K562 (cell line): ENCODE measurements at regions not wholly inside any gene's neighbourhood (a gene's known extent, or its start where the extent isn't known, plus 50 kb on each side); places are given as distances from the start of the nearest gene placed in this dataset.

Experiments
- ATAC-seq: fragments of 200-7000 bp; cut with Tn5 transposase; 3 replicates; pipeline ENCODE4 v1.9.1; 2020; ENCODE audit warnings: moderate library complexity
- BruUV-seq: library from RNA; stranded (reverse); fragments of 400-500 nt; replicated peaks from 2 replicates; lab custom pipeline; 2021; lab: Mats Ljungman, UMichigan
- CTCF ChIA-PET: fragments of 300-600 bp; formaldehyde crosslinking; extraction: SDS; loops from one replicate; lab custom pipeline; 2021; ENCODE audit warnings: low intra/inter-chr PET ratio; lab: Yijun Ruan, JAX
- POLR2A ChIA-PET: fragments of 300-600, 350-650 bp; sonication (Branson Sonifier 250); formaldehyde crosslinking; extraction: SDS; loops from one replicate; lab custom pipeline; 2021; ENCODE audit warnings: antibody characterized with exemption, inconsistent platforms; lab: Yijun Ruan, JAX
- DNase-seq, 4 experiments: peaks; one replicate each; pipeline versions ENCODE4 v3.0.0 to v3.0.0-alpha.2; 2011 to 2018; ENCODE audit warnings: low spot score in 3 of 4, mixed read lengths in 3 of 4; ENCODE audit errors: extremely low read depth in 1 of 4
- FAIRE-seq: peaks from 2 replicates; lab custom pipeline; 2011; peaks lifted over from hg19 to GRCh38; lab: Jason Lieb, UNC
- H2AFZ ChIP-seq: 2 replicates; pipeline ENCODE4 v1.6.0; 2011; ENCODE audit warnings: low read depth, low read length, control low read depth, inconsistent platforms
- H3K27ac ChIP-seq: fragments of 200-600 bp; 3 replicates; pipeline ENCODE4 v1.8.0; 2011; ENCODE audit warnings: low read depth, mild to moderate bottlenecking, control low read depth, inconsistent platforms, low read length, moderate library complexity, mixed read lengths; ENCODE audit errors: extremely low read depth
- H3K27me3 ChIP-seq, 2 experiments: fragments of 300-600 bp in 1 of 2; 2 replicates in 1 of 2; 3 replicates in 1 of 2; pipeline versions ENCODE4 v1.6.0 to v1.8.0; 2011; ENCODE audit warnings: inconsistent platforms in 2 of 2, low read length in 2 of 2, mild to moderate bottlenecking in 1 of 2, mixed read lengths in 1 of 2, moderate library complexity in 1 of 2; ENCODE audit not compliant: control insufficient read depth in 2 of 2, insufficient read depth in 2 of 2
- H3K36me3 ChIP-seq: fragments of 300-600 bp; 3 replicates; pipeline ENCODE4 v1.8.0; 2011; ENCODE audit warnings: mild to moderate bottlenecking, low read length, inconsistent platforms; ENCODE audit not compliant: control insufficient read depth, insufficient read depth
- H3K4me1 ChIP-seq, 2 experiments: fragments of 200-600 bp in 1 of 2; replicated peaks in 1 of 2; 2 replicates in 1 of 2; 3 replicates in 1 of 2; pipeline versions ENCODE4 v1.5.1 to v1.8.0; 2011; ENCODE audit warnings: inconsistent platforms in 2 of 2, low read length in 2 of 2, mild to moderate bottlenecking in 1 of 2, mixed read lengths in 1 of 2, moderate library complexity in 1 of 2; ENCODE audit not compliant: control insufficient read depth in 2 of 2, insufficient read depth in 2 of 2
- H3K4me2 ChIP-seq: 2 replicates; pipeline ENCODE4 v1.6.1; 2011; ENCODE audit warnings: low read length, control low read depth, inconsistent platforms, mixed read lengths; ENCODE audit not compliant: insufficient read depth
- H3K4me3 ChIP-seq: fragments of 200-600 bp; sonication (generic), shearing (Covaris generic); 2 replicates; pipeline ENCODE4 v1.5.1; 2016; ENCODE audit warnings: control low read depth, inconsistent platforms
- H3K79me2 ChIP-seq: fragments of 200-600 bp; 3 replicates; pipeline ENCODE4 v1.8.0; 2011; ENCODE audit warnings: low read length, inconsistent platforms; ENCODE audit not compliant: control insufficient read depth, insufficient read depth
- H3K9ac ChIP-seq, 2 experiments: 2 replicates each; pipeline versions ENCODE4 v1.6.0 to v1.6.1; 2011; ENCODE audit warnings: low read depth in 2 of 2, low read length in 2 of 2, control low read depth in 1 of 2, inconsistent platforms in 1 of 2, mild to moderate bottlenecking in 1 of 2, mixed read lengths in 1 of 2; ENCODE audit not compliant: insufficient read depth in 1 of 2
- H3K9me1 ChIP-seq: one replicate; pipeline ENCODE4 v1.6.0; 2011; ENCODE audit warnings: inconsistent platforms, mild to moderate bottlenecking, low read length, moderate library complexity; ENCODE audit not compliant: control insufficient read depth, insufficient read depth
- H3K9me3 ChIP-seq: replicated peaks from 2 replicates; pipeline ENCODE4 v1.5.1; 2011; ENCODE audit warnings: low read depth, low read length, inconsistent platforms; ENCODE audit not compliant: control insufficient read depth, insufficient read depth
- H4K20me1 ChIP-seq: replicated peaks from 2 replicates; pipeline ENCODE4 v1.6.1; 2011; ENCODE audit warnings: low read length, inconsistent platforms, mixed read lengths; ENCODE audit not compliant: control insufficient read depth, insufficient read depth
- ATF4 ChIP-seq: fragments of 450-650 bp; formaldehyde crosslinking; IDR thresholded peaks from 2 replicates; pipeline ENCODE4 v1.4.0; 2022; ENCODE audit warnings: mild to moderate bottlenecking, moderate library complexity
- FOXP1 ChIP-seq: sonication (generic); formaldehyde crosslinking; IDR thresholded peaks from 2 replicates; pipeline ENCODE4 v1.8.0; 2022; ENCODE audit warnings: mild to moderate bottlenecking, missing genetic modification reagents
- HCFC1 ChIP-seq: IDR thresholded peaks from 2 replicates; pipeline ENCODE4 v1.6.1; 2012; ENCODE audit warnings: low read depth, low read length, improper control_type of control experiment
- HMGN3 ChIP-seq: IDR thresholded peaks from 2 replicates; pipeline ENCODE4 v1.6.1; 2011; ENCODE audit warnings: borderline replicate concordance, low read depth, mild to moderate bottlenecking, mixed read lengths, low read length; ENCODE audit not compliant: insufficient read length; ENCODE audit errors: extremely low read depth
- HOXB6 ChIP-seq: fragments of 250-450 bp; sonication (Bioruptor Pico); IDR thresholded peaks from 2 replicates; pipeline ENCODE4 v1.5.1; 2022; ENCODE audit warnings: mild to moderate bottlenecking, borderline replicate concordance
- IRF9 ChIP-seq: fragments of 450-650 bp; IDR thresholded peaks from 2 replicates; pipeline ENCODE4 v1.6.1; 2016; ENCODE audit warnings: missing biosample characterization, missing genetic modification characterization
- KDM2B ChIP-seq: fragments of 250-450 bp; sonication (Bioruptor Pico); IDR thresholded peaks from 2 replicates; pipeline ENCODE4 v1.8.0; 2021; ENCODE audit warnings: mild to moderate bottlenecking, moderate library complexity
- RBFOX2 ChIP-seq: fragments of 200-400 bp; formaldehyde crosslinking; IDR thresholded peaks from 2 replicates; pipeline ENCODE4 v1.6.1; 2017; ENCODE audit warnings: low read depth, mild to moderate bottlenecking, low read length, moderate library complexity
- SMARCC2 ChIP-seq: fragments of 450-650 bp; IDR thresholded peaks from 2 replicates; pipeline ENCODE4 v1.6.1; 2017; ENCODE audit warnings: antibody characterized with exemption, moderate library complexity, mild to moderate bottlenecking, low read depth
- TAF1 ChIP-seq: IDR thresholded peaks from 2 replicates; pipeline ENCODE4 v1.6.1; 2011; ENCODE audit warnings: mild to moderate bottlenecking, low read length, moderate library complexity; ENCODE audit not compliant: insufficient read depth, control insufficient read depth, severe bottlenecking; ENCODE audit errors: extremely low read depth
- TARDBP ChIP-seq: fragments of 450-650 bp; IDR thresholded peaks from 2 replicates; pipeline ENCODE4 v1.6.1; 2016
- TFAP4 ChIP-seq: sonication (generic); formaldehyde crosslinking; IDR thresholded peaks from 2 replicates; pipeline ENCODE4 v1.8.0; 2022; ENCODE audit warnings: missing genetic modification reagents, mild to moderate bottlenecking, moderate library complexity, borderline replicate concordance
- ZNF217 ChIP-seq: sonication (generic); formaldehyde crosslinking; IDR thresholded peaks from 2 replicates; pipeline ENCODE4 v1.8.0; 2022; ENCODE audit warnings: mild to moderate bottlenecking, missing genetic modification reagents
- ZNF232 ChIP-seq: sonication (generic); formaldehyde crosslinking; IDR thresholded peaks from 2 replicates; pipeline ENCODE4 v1.8.0; 2022; ENCODE audit warnings: mild to moderate bottlenecking, missing genetic modification reagents
- WGBS: fragments of 100-300 bp; shearing (Covaris generic); methylation state at CpG from one replicate; pipeline ENCODE4 v1.1.6; 2016; ENCODE audit warnings: low coverage, mixed read lengths; ENCODE audit not compliant: insufficient coverage; ENCODE audit errors: missing lambda C conversion rate; 5-methylcytosine and 5-hydroxymethylcytosine counted together
- in situ Hi-C: fragments of 300-500 bp; cut with MboI; formaldehyde crosslinking; loops from 4 replicates; pipeline ENCODE4 v1.15.0; 2018; ENCODE audit warnings: inconsistent platforms, mixed read lengths
- intact Hi-C: fragments of 100-400 bp; cut with micrococcal nuclease; formaldehyde crosslinking; loops from 2 replicates; pipeline ENCODE4 v1.14.2; 2022

- H3K9ac ChIP-seq = no peak overlapping the region
- TF ChIP-seq HCFC1 (no peak), KDM2B (CRISPR knock-in tag) (no peak), FOXP1 (CRISPR knock-in tag) (no peak)
- intact Hi-C loops (no loop called here), in situ Hi-C loops (no loop called here)
- H3K9me3 ChIP-seq = no peaks in the 10 kb centered on the region
- POLR2A ChIA-PET = no interaction called here
- no peaks in the 10 kb centered on the region for H3K79me2 ChIP-seq
- BruUV-seq = no TSS peak
- H3K27ac ChIP-seq = no peak overlapping the region
- CTCF ChIA-PET = no interaction called here
- H3K4me1 ChIP-seq = no peaks in the 10 kb centered on the region
- H3K4me2 ChIP-seq = no peak overlapping the region
- no peak overlapping the region for H2AFZ ChIP-seq
- DNase-seq = no peak
- H3K9me1 ChIP-seq = no peaks in the 10 kb centered on the region
- no peak for FAIRE-seq
- H4K20me1 ChIP-seq = no peaks in the 10 kb centered on the region
- H3K36me3 ChIP-seq = no peaks in the 10 kb centered on the region
- H3K27me3 ChIP-seq = no peaks in the 10 kb centered on the region; a peak in 1 of 5 replicates
- 0% methylated on average over 1 of the region's 1 CpG for WGBS
- no peak for ATAC-seq
- no peak overlapping the region for H3K4me3 ChIP-seq
Observed at GRCh38 chr15:38829086-38829485, 264.5 kb upstream of the RASGRP1 start.

GRCh38 chr15:38842226-38842625 lies 277.6 kb upstream of the RASGRP1 start:
- no peaks in the 10 kb centered on the region for H3K4me1 ChIP-seq
- H4K20me1 ChIP-seq = no peaks in the 10 kb centered on the region
- no peaks in the 10 kb centered on the region for H3K79me2 ChIP-seq
- intact Hi-C loops (no loop called here), in situ Hi-C loops (no loop called here)
- H3K27ac ChIP-seq = no peak overlapping the region
- H3K9ac ChIP-seq = no peak overlapping the region
- no peaks in the 10 kb centered on the region for H3K36me3 ChIP-seq
- no peak overlapping the region for H3K4me2 ChIP-seq
- BruUV-seq = no TSS peak
- no peaks in the 10 kb centered on the region for H3K9me1 ChIP-seq
- H3K27me3 ChIP-seq = no peaks in the 10 kb centered on the region
- DNase-seq = no peak
- ChIA-PET POLR2A (interaction anchor here (0.6 kb wide), 1 partner anchor 859 kb away, joined by 3 read pairs; no protein-coding TSS in a partner anchor), CTCF (no interaction called here)
- H2AFZ ChIP-seq = no peak overlapping the region
- no peak for FAIRE-seq
- no peaks in the 10 kb centered on the region for H3K9me3 ChIP-seq
- ATAC-seq = no peak
- 0% methylated on average over 1 of the region's 1 CpG for WGBS
- no peak overlapping the region for H3K4me3 ChIP-seq
- TF ChIP-seq ZNF232 (CRISPR knock-in tag) = no peak
- no peak for TF ChIP-seq HMGN3
- no peak for TF ChIP-seq TFAP4 (CRISPR knock-in tag)
- TF ChIP-seq RBFOX2 = no peak
- TF ChIP-seq IRF9 (tag) = no peak
- TF ChIP-seq ZNF217 (CRISPR knock-in tag) = no peak
- TF ChIP-seq ATF4 (CRISPR knock-in tag) = no peak
- no peak for TF ChIP-seq SMARCC2
- no peak for TF ChIP-seq TARDBP
- TF ChIP-seq HOXB6 (CRISPR knock-in tag) = no peak
- TF ChIP-seq TAF1 = no peak
